ENCODE measurements at regions not wholly inside any gene's neighbourhood (a gene's known extent, or its start where the extent isn't known, plus 50 kb on each side); places are given as distances from the start of the nearest gene placed in this dataset.

DNA sequence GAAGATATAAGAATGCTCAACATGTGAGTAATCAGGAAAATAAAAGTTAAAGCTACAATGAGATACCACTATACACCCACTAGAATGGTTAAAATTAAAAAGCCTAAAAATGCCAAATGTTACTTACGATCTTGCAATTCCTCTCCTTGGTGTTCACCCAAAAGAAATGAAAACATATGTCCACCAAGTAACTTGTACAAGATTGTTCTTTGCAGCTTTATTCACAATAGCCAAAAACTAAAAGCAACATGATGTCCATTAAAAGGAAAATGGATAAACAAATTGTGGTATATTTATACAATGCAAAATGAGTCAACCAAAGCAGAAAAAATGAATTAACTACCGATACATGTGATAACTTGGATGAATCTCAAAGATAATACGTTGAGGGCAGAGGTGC, 301.6 kb upstream of the THBS1 start:
- TF ChIP-seq EZH2 (optimal IDR thresholded peaks at IDR 0.05; ENCODE audit: low read depth, low read length) = no peak
- TF ChIP-seq, protein P1, sequence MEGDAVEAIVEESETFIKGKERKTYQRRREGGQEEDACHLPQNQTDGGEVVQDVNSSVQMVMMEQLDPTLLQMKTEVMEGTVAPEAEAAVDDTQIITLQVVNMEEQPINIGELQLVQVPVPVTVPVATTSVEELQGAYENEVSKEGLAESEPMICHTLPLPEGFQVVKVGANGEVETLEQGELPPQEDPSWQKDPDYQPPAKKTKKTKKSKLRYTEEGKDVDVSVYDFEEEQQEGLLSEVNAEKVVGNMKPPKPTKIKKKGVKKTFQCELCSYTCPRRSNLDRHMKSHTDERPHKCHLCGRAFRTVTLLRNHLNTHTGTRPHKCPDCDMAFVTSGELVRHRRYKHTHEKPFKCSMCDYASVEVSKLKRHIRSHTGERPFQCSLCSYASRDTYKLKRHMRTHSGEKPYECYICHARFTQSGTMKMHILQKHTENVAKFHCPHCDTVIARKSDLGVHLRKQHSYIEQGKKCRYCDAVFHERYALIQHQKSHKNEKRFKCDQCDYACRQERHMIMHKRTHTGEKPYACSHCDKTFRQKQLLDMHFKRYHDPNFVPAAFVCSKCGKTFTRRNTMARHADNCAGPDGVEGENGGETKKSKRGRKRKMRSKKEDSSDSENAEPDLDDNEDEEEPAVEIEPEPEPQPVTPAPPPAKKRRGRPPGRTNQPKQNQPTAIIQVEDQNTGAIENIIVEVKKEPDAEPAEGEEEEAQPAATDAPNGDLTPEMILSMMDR (IDR thresholded peaks at IDR 0.05; ENCODE audit: low read length) = no peak

Data from MM.1S (cell line).